ENCODE measurements at regions not wholly inside any gene's neighbourhood (a gene's known extent, or its start where the extent isn't known, plus 50 kb on each side); places are given as distances from the start of the nearest gene placed in this dataset.

- H3K4me3 ChIP-seq (ENCODE audit: low read depth, low read length), result no peak overlapping the region
- no peak for TF ChIP-seq CTCF (conservative IDR thresholded peaks at IDR 0.05; ENCODE audit: low read depth, low read length)
- DNase-seq (ENCODE audit: low read depth), result no peak
Observed at GRCh38 chr5:57410374-57411320, 72.0 kb downstream of the ACTBL2 start.

- no peak overlapping the region for H3K4me3 ChIP-seq (ENCODE audit: low read depth, low read length)
- no peak for TF ChIP-seq CTCF (conservative IDR thresholded peaks at IDR 0.05; ENCODE audit: low read depth, low read length)
- DNase-seq (ENCODE audit: low read depth), result peak; percentile 77
Observed at GRCh38 chr5:57408714-57409113, 73.9 kb downstream of the ACTBL2 start.

- no peak for DNase-seq (ENCODE audit: low read depth)
- no peak for TF ChIP-seq CTCF (conservative IDR thresholded peaks at IDR 0.05; ENCODE audit: low read depth, low read length)
- H3K4me3 ChIP-seq (ENCODE audit: low read depth, low read length), result no peak overlapping the region
Observed at GRCh38 chr5:57408285-57408684, 74.3 kb downstream of the ACTBL2 start.

GRCh38 chr5:57407391-57407790, 75.2 kb downstream of the ACTBL2 start:
- H3K4me3 ChIP-seq (ENCODE audit: low read depth, low read length), result no peak overlapping the region
- TF ChIP-seq CTCF (conservative IDR thresholded peaks at IDR 0.05; ENCODE audit: low read depth, low read length), result no peak
- DNase-seq (ENCODE audit: low read depth), result no peak

- no peak overlapping the region for H3K4me3 ChIP-seq (ENCODE audit: low read depth, low read length)
- no peak for DNase-seq (ENCODE audit: low read depth)
- TF ChIP-seq CTCF (conservative IDR thresholded peaks at IDR 0.05; ENCODE audit: low read depth, low read length), result no peak
Observed at GRCh38 chr5:57406641-57407040, 76.0 kb downstream of the ACTBL2 start.

GRCh38 chr5:57405984-57406383, 76.6 kb downstream of the ACTBL2 start:
- DNase-seq (ENCODE audit: low read depth), result peak; percentile 33
- H3K4me3 ChIP-seq (ENCODE audit: low read depth, low read length), result no peak overlapping the region
- no peak for TF ChIP-seq CTCF (conservative IDR thresholded peaks at IDR 0.05; ENCODE audit: low read depth, low read length)

- no peak for TF ChIP-seq CTCF (conservative IDR thresholded peaks at IDR 0.05; ENCODE audit: low read depth, low read length)
- H3K4me3 ChIP-seq (ENCODE audit: low read depth, low read length), result no peak overlapping the region
- no peak for DNase-seq (ENCODE audit: low read depth)
Observed at GRCh38 chr5:57402761-57403160, 79.8 kb downstream of the ACTBL2 start.

Measured in choroid plexus epithelial cell (primary cell).